WTC11 (cell line): ENCODE measurements at regions not wholly inside any gene's neighbourhood (a gene's known extent, or its start where the extent isn't known, plus 50 kb on each side); places are given as distances from the start of the nearest gene placed in this dataset.

ENCODE experiments used
- ATAC-seq: fragments of 200-7000 bp; cut with Tn5 transposase; 2 replicates; pipeline ENCODE4 v1.10.0; 2021; ENCODE audit warnings: mild to moderate bottlenecking, moderate library complexity
- CTCF ChIA-PET: fragments of 300-600 bp; sonication (Branson Sonifier 250); formaldehyde crosslinking; loops from one replicate; lab custom pipeline; 2021; ENCODE audit warnings: antibody characterized with exemption; lab: Charles Lee
- POLR2A ChIA-PET: fragments of 350-600 bp; sonication (Branson Sonifier 250); formaldehyde crosslinking; loops from one replicate; lab custom pipeline; 2021; ENCODE audit warnings: antibody characterized with exemption; lab: Charles Lee
- DNase-seq: peaks from one replicate; pipeline ENCODE4 v3.0.0; 2021; ENCODE audit warnings: low spot score
- H3K27ac Mint-ChIP-seq: 2 replicates; pipeline ENCODE4 v1.8.0; 2021; ENCODE audit warnings: mixed read lengths
- H3K27me3 Mint-ChIP-seq: 2 replicates; pipeline ENCODE4 v1.8.0; 2021; ENCODE audit warnings: low read depth, mild to moderate bottlenecking, moderate library complexity, mixed read lengths
- H3K36me3 Mint-ChIP-seq: 2 replicates; pipeline ENCODE4 v1.8.0; 2021; ENCODE audit warnings: mixed read lengths
- H3K4me1 Mint-ChIP-seq: 2 replicates; pipeline ENCODE4 v1.8.0; 2022; ENCODE audit warnings: mixed read lengths
- H3K4me3 Mint-ChIP-seq: 2 replicates; pipeline ENCODE4 v1.8.0; 2021; ENCODE audit warnings: mild to moderate bottlenecking, moderate library complexity, mixed read lengths
- H3K9me3 Mint-ChIP-seq: 2 replicates; pipeline ENCODE4 v1.8.0; 2021; ENCODE audit warnings: mixed read lengths
- AR ChIP-seq: fragments of 250-450 bp; sonication (Bioruptor Pico); IDR thresholded peaks from 2 replicates; pipeline ENCODE4 v1.9.0; 2021; ENCODE audit warnings: mild to moderate bottlenecking
- ATF3 ChIP-seq: sonication (generic); formaldehyde crosslinking; conservative IDR thresholded peaks from 2 replicates; pipeline ENCODE4 v1.8.1; 2022; ENCODE audit warnings: mild to moderate bottlenecking, missing genetic modification reagents
- GABPB1 ChIP-seq: sonication (generic); formaldehyde crosslinking; IDR thresholded peaks from 2 replicates; pipeline ENCODE4 v1.8.1; 2023; ENCODE audit warnings: mild to moderate bottlenecking, missing genetic modification reagents
- JUN ChIP-seq: sonication (generic); formaldehyde crosslinking; IDR thresholded peaks from 2 replicates; pipeline ENCODE4 v1.8.0; 2023; ENCODE audit warnings: mild to moderate bottlenecking, missing genetic modification reagents
- NFYB ChIP-seq: sonication (generic); formaldehyde crosslinking; conservative IDR thresholded peaks from 2 replicates; pipeline ENCODE4 v1.8.0; 2022; ENCODE audit warnings: low read depth, missing genetic modification reagents
- NR1H2 ChIP-seq: sonication (generic); formaldehyde crosslinking; IDR thresholded peaks from 2 replicates; pipeline ENCODE4 v1.9.0; 2021; ENCODE audit warnings: mild to moderate bottlenecking, moderate library complexity, missing genetic modification reagents
- NR2C2 ChIP-seq: sonication (generic); formaldehyde crosslinking; IDR thresholded peaks from 2 replicates; pipeline ENCODE4 v1.8.0; 2022; ENCODE audit warnings: mild to moderate bottlenecking, missing genetic modification reagents
- OVOL2 ChIP-seq: fragments of 250-450 bp; sonication (Bioruptor Pico); IDR thresholded peaks from 2 replicates; pipeline ENCODE4 v1.9.0; 2021; ENCODE audit warnings: mild to moderate bottlenecking, borderline replicate concordance
- RELA ChIP-seq: sonication (generic); formaldehyde crosslinking; IDR thresholded peaks from 2 replicates; pipeline ENCODE4 v1.8.1; 2022; ENCODE audit warnings: missing genetic modification reagents, mild to moderate bottlenecking, borderline replicate concordance
- SMAD3 ChIP-seq: sonication (generic); formaldehyde crosslinking; IDR thresholded peaks from 2 replicates; pipeline ENCODE4 v1.8.0; 2022; ENCODE audit warnings: missing genetic modification reagents, mild to moderate bottlenecking, borderline replicate concordance
- TEAD4 ChIP-seq: sonication (generic); formaldehyde crosslinking; IDR thresholded peaks from 2 replicates; pipeline ENCODE4 v1.8.0; 2022; ENCODE audit warnings: mild to moderate bottlenecking, missing genetic modification reagents
- USF2 ChIP-seq: sonication (generic); formaldehyde crosslinking; IDR thresholded peaks from 2 replicates; pipeline ENCODE4 v1.8.1; 2023; ENCODE audit warnings: mild to moderate bottlenecking, missing genetic modification reagents, moderate library complexity
- ZBTB21 ChIP-seq: sonication (generic); formaldehyde crosslinking; IDR thresholded peaks from 2 replicates; pipeline ENCODE4 v1.8.1; 2023; ENCODE audit warnings: mild to moderate bottlenecking, missing genetic modification reagents, borderline replicate concordance
- ZMAT4 ChIP-seq: fragments of 250-450 bp; sonication (Bioruptor Pico); IDR thresholded peaks from 2 replicates; pipeline ENCODE4 v1.9.0; 2021; ENCODE audit warnings: mild to moderate bottlenecking
- ZNF138 ChIP-seq: sonication (generic); formaldehyde crosslinking; conservative IDR thresholded peaks from 2 replicates; pipeline ENCODE4 v1.8.1; 2022; ENCODE audit warnings: mild to moderate bottlenecking, moderate library complexity, missing genetic modification reagents
- ZNF512 ChIP-seq: sonication (generic); formaldehyde crosslinking; IDR thresholded peaks from 2 replicates; pipeline ENCODE4 v1.8.1; 2022; ENCODE audit warnings: missing genetic modification reagents, borderline replicate concordance
- TF ChIP-seq, protein P1 (sequence below): sonication (generic); formaldehyde crosslinking; IDR thresholded peaks from 2 replicates; pipeline ENCODE4 v1.8.0; 2022; ENCODE audit warnings: mild to moderate bottlenecking, missing genetic modification reagents
- TF ChIP-seq, protein P2 (sequence below): sonication (generic); formaldehyde crosslinking; IDR thresholded peaks from 2 replicates; pipeline ENCODE4 v1.8.1; 2023; ENCODE audit warnings: mild to moderate bottlenecking, missing genetic modification reagents, borderline replicate concordance
- TF ChIP-seq, protein P3 (sequence below): sonication (generic); formaldehyde crosslinking; IDR thresholded peaks from 2 replicates; pipeline ENCODE4 v1.8.1; 2023; ENCODE audit warnings: mild to moderate bottlenecking, missing genetic modification reagents, moderate library complexity

DNA sequence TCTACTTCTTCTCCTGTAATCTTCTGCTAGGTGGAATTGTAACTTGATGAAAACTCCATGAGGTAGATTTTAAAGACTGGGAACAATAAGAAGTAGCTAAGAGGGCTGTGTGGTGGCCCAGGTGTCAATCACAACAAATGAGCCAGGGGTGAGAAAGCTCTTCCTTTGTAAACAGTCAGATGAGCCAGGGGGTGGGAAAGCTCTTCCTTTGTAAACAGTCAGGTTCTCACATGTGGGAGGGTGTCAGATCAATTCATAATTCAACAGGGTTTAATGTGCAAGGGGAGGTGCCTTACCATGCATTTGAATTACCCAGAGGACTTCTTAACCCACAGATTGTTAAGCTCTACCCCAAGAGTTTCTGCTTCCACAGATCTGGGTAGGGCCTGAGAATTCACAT lies 312.4 kb upstream of the AUTS2 start (continued):
- TF ChIP-seq OVOL2 (CRISPR knock-in tag), result no peak
- no peak for TF ChIP-seq JUN (CRISPR knock-in tag)
- TF ChIP-seq, all 79 proteins: peak for 0

DNA sequence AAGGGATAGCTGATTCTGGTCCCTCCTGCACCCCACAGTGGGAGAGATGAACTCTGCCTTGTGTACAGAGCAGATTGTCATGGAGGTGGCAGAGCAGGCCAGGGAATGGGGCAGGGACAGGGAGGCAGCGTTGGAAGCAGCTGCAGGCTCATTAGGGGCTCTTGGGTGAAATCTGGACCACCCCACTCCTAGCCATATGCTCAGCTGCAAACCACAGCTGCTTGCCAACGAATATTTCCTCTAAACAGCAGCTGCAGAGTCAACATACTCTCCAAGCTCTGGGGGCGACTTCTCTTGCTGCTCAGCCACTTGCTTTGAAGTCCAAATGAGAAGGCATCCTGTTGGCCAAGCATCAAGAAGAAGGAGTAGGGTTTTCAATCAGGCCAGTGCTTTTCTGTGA lies 302.3 kb upstream of the AUTS2 start:
- no peaks in the 10 kb centered on the region for H3K9me3 Mint-ChIP-seq
- no peaks in the 10 kb centered on the region for H3K36me3 Mint-ChIP-seq
- H3K4me1 Mint-ChIP-seq, result no peaks in the 10 kb centered on the region
- no peak for ATAC-seq
- POLR2A ChIA-PET, result no interaction called here
- CTCF ChIA-PET, result no interaction called here
- no peak for TF ChIP-seq NR1H2
- TF ChIP-seq, protein P1, sequence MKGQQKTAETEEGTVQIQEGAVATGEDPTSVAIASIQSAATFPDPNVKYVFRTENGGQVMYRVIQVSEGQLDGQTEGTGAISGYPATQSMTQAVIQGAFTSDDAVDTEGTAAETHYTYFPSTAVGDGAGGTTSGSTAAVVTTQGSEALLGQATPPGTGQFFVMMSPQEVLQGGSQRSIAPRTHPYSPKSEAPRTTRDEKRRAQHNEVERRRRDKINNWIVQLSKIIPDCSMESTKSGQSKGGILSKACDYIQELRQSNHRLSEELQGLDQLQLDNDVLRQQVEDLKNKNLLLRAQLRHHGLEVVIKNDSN (CRISPR knock-in tag), result no peak
- TF ChIP-seq USF2 (CRISPR knock-in tag), result no peak
- no peak for TF ChIP-seq OVOL2 (CRISPR knock-in tag)
- TF ChIP-seq SMAD3 (CRISPR knock-in tag), result no peak
- TF ChIP-seq ZNF512, result no peak
- no peak for TF ChIP-seq NFYB (CRISPR knock-in tag)
- TF ChIP-seq, protein P2, sequence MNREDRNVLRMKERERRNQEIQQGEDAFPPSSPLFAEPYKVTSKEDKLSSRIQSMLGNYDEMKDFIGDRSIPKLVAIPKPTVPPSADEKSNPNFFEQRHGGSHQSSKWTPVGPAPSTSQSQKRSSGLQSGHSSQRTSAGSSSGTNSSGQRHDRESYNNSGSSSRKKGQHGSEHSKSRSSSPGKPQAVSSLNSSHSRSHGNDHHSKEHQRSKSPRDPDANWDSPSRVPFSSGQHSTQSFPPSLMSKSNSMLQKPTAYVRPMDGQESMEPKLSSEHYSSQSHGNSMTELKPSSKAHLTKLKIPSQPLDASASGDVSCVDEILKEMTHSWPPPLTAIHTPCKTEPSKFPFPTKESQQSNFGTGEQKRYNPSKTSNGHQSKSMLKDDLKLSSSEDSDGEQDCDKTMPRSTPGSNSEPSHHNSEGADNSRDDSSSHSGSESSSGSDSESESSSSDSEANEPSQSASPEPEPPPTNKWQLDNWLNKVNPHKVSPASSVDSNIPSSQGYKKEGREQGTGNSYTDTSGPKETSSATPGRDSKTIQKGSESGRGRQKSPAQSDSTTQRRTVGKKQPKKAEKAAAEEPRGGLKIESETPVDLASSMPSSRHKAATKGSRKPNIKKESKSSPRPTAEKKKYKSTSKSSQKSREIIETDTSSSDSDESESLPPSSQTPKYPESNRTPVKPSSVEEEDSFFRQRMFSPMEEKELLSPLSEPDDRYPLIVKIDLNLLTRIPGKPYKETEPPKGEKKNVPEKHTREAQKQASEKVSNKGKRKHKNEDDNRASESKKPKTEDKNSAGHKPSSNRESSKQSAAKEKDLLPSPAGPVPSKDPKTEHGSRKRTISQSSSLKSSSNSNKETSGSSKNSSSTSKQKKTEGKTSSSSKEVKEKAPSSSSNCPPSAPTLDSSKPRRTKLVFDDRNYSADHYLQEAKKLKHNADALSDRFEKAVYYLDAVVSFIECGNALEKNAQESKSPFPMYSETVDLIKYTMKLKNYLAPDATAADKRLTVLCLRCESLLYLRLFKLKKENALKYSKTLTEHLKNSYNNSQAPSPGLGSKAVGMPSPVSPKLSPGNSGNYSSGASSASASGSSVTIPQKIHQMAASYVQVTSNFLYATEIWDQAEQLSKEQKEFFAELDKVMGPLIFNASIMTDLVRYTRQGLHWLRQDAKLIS (CRISPR knock-in tag), result no peak
- TF ChIP-seq ZNF138, result no peak
- no peak for TF ChIP-seq GABPB1 (CRISPR knock-in tag)
- TF ChIP-seq ATF3 (CRISPR knock-in tag), result no peak
- no peak for TF ChIP-seq NR2C2 (CRISPR knock-in tag)
- no peak for TF ChIP-seq RELA
- TF ChIP-seq, protein P3, sequence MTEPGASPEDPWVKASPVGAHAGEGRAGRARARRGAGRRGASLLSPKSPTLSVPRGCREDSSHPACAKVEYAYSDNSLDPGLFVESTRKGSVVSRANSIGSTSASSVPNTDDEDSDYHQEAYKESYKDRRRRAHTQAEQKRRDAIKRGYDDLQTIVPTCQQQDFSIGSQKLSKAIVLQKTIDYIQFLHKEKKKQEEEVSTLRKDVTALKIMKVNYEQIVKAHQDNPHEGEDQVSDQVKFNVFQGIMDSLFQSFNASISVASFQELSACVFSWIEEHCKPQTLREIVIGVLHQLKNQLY, result no peak
- no peak for TF ChIP-seq ZMAT4 (CRISPR knock-in tag)
- no peak for TF ChIP-seq ZBTB21 (CRISPR knock-in tag)
- TF ChIP-seq TEAD4, result no peak
- TF ChIP-seq AR (CRISPR knock-in tag), result no peak
- no peak for DNase-seq
- H3K4me3 Mint-ChIP-seq, result no peak overlapping the region
- no peak overlapping the region for H3K27ac Mint-ChIP-seq
- peaks cover 8% of the 10 kb centered on the region for H3K27me3 Mint-ChIP-seq
